KMS-11 (cell line): ENCODE measurements at regions not wholly inside any gene's neighbourhood (a gene's known extent, or its start where the extent isn't known, plus 50 kb on each side); places are given as distances from the start of the nearest gene placed in this dataset.

Experiments
- H2AFZ ChIP-seq: fragments of 200-600 bp; sonication (generic); 2 replicates; pipeline ENCODE4 v1.6.1; 2016; ENCODE audit warnings: antibody characterized with exemption, mixed run types, low read depth
- H3K27ac ChIP-seq: fragments of 200-600 bp; sonication (generic); 2 replicates; pipeline ENCODE4 v1.6.1; 2016; ENCODE audit warnings: mild to moderate bottlenecking, mixed run types
- H3K27me3 ChIP-seq: fragments of 200-600 bp; sonication (generic); 2 replicates; pipeline ENCODE4 v1.6.1; 2017; ENCODE audit warnings: mild to moderate bottlenecking, low read depth, mixed run types, moderate library complexity; ENCODE audit not compliant: insufficient read depth
- H3K36me3 ChIP-seq: fragments of 200-600 bp; sonication (generic); 2 replicates; pipeline ENCODE4 v1.6.1; 2017; ENCODE audit warnings: mild to moderate bottlenecking, mixed run types; ENCODE audit not compliant: insufficient read depth
- H3K4me1 ChIP-seq: fragments of 200-600 bp; sonication (generic); 2 replicates; pipeline ENCODE4 v1.6.1; 2016; ENCODE audit warnings: mild to moderate bottlenecking, low read depth, mixed run types; ENCODE audit not compliant: poor library complexity, severe bottlenecking
- H3K4me2 ChIP-seq: fragments of 200-600 bp; sonication (generic); 2 replicates; pipeline ENCODE4 v1.7.0; 2016; ENCODE audit warnings: mild to moderate bottlenecking, mixed run types
- H3K4me3 ChIP-seq: fragments of 200-600 bp; sonication (generic); IDR thresholded peaks from 2 replicates; pipeline ENCODE4 v1.6.1; 2017; ENCODE audit warnings: low read depth, low read length, mixed read lengths; ENCODE audit not compliant: insufficient read depth
- H3K79me2 ChIP-seq: fragments of 200-600 bp; sonication (generic); 2 replicates; pipeline ENCODE4 v1.6.1; 2016; ENCODE audit warnings: low read depth, mixed run types; ENCODE audit not compliant: insufficient read depth
- H3K9ac ChIP-seq: fragments of 200-600 bp; sonication (generic); 2 replicates; pipeline ENCODE4 v1.6.1; 2016; ENCODE audit warnings: mild to moderate bottlenecking, mixed run types
- H4K20me1 ChIP-seq: fragments of 200-600 bp; sonication (generic); 2 replicates; pipeline ENCODE4 v1.6.1; 2016; ENCODE audit warnings: mild to moderate bottlenecking, mixed run types; ENCODE audit not compliant: insufficient read depth
- TF ChIP-seq, protein P1 (sequence below): fragments of 200-600 bp; sonication (generic); conservative IDR thresholded peaks from 2 replicates; pipeline ENCODE4 v1.6.1; 2017; ENCODE audit warnings: low read depth, mild to moderate bottlenecking, antibody characterized with exemption, low read length, moderate library complexity, mixed read lengths

DNA sequence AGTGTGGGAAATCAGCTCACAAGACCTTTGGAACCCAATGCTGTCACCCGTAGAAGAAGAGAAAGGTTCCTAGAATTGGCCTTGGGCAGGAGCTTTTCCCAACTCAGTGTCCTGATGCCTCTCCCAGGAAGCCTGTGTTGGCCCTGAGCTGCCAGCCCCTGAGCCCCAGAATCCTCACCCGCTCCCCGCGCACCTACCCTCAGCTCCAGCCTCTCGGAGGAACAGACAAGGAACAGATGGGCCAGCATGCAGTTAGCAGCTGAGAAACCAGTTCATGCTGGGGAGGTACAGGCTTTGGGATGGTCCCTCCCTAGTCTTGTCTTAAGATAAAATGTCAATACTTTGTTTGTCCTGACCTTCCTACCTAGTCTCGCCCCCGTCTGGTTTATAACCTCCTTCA lies 121.9 kb upstream of the CDH4 start:
- no peak overlapping the region for H3K9ac ChIP-seq
- H3K4me2 ChIP-seq: no peak overlapping the region
- H3K27ac ChIP-seq: no peak overlapping the region
- TF ChIP-seq, protein P1, sequence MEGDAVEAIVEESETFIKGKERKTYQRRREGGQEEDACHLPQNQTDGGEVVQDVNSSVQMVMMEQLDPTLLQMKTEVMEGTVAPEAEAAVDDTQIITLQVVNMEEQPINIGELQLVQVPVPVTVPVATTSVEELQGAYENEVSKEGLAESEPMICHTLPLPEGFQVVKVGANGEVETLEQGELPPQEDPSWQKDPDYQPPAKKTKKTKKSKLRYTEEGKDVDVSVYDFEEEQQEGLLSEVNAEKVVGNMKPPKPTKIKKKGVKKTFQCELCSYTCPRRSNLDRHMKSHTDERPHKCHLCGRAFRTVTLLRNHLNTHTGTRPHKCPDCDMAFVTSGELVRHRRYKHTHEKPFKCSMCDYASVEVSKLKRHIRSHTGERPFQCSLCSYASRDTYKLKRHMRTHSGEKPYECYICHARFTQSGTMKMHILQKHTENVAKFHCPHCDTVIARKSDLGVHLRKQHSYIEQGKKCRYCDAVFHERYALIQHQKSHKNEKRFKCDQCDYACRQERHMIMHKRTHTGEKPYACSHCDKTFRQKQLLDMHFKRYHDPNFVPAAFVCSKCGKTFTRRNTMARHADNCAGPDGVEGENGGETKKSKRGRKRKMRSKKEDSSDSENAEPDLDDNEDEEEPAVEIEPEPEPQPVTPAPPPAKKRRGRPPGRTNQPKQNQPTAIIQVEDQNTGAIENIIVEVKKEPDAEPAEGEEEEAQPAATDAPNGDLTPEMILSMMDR: no peak
- no peaks in the 10 kb centered on the region for H3K79me2 ChIP-seq
- no peak overlapping the region for H2AFZ ChIP-seq
- peaks cover 3% of the 10 kb centered on the region; the same call in 1 of the 2 replicates for H3K27me3 ChIP-seq
- no peaks in the 10 kb centered on the region for H3K4me1 ChIP-seq
- no peaks in the 10 kb centered on the region for H4K20me1 ChIP-seq
- no peak overlapping the region for H3K4me3 ChIP-seq
- no peaks in the 10 kb centered on the region for H3K36me3 ChIP-seq

GRCh38 chr20:61131944-61132343 lies 120.1 kb upstream of the CDH4 start:
- Histone ChIP-seq H3K4me3 (no peak overlapping the region), H3K27me3 (peaks cover 3% of the 10 kb centered on the region; the same call in 1 of the 2 replicates), H4K20me1 (no peaks in the 10 kb centered on the region), H3K27ac (no peak overlapping the region), H3K9ac (no peak overlapping the region), H2AFZ (no peak overlapping the region), H3K4me1 (no peaks in the 10 kb centered on the region), H3K4me2 (no peak overlapping the region), H3K36me3 (no peaks in the 10 kb centered on the region), H3K79me2 (no peaks in the 10 kb centered on the region)
- TF ChIP-seq, protein P1: no peak

GRCh38 chr20:61133611-61134010 lies 118.5 kb upstream of the CDH4 start:
- no peaks in the 10 kb centered on the region for H3K4me1 ChIP-seq
- no peaks in the 10 kb centered on the region for H3K36me3 ChIP-seq
- no peaks in the 10 kb centered on the region for H4K20me1 ChIP-seq
- peaks cover 3% of the 10 kb centered on the region; the same call in 1 of the 2 replicates for H3K27me3 ChIP-seq
- no peak overlapping the region for H3K9ac ChIP-seq
- H3K27ac ChIP-seq: no peak overlapping the region
- no peak overlapping the region for H2AFZ ChIP-seq
- H3K4me2 ChIP-seq: no peak overlapping the region
- TF ChIP-seq, protein P1: no peak
- no peaks in the 10 kb centered on the region for H3K79me2 ChIP-seq
- no peak overlapping the region for H3K4me3 ChIP-seq

- H3K4me3 ChIP-seq: no peak overlapping the region
- H3K27ac ChIP-seq: no peak overlapping the region
- no peaks in the 10 kb centered on the region; the same call in 1 of the 2 replicates for H3K27me3 ChIP-seq
- H4K20me1 ChIP-seq: no peaks in the 10 kb centered on the region
- H3K36me3 ChIP-seq: no peaks in the 10 kb centered on the region
- no peaks in the 10 kb centered on the region for H3K4me1 ChIP-seq
- no peak overlapping the region for H3K4me2 ChIP-seq
- H3K9ac ChIP-seq: no peak overlapping the region
- H3K79me2 ChIP-seq: no peaks in the 10 kb centered on the region
- TF ChIP-seq, protein P1: no peak
- no peak overlapping the region for H2AFZ ChIP-seq
These were observed 117.6 kb upstream of the CDH4 start for GRCh38 chr20:61134296-61135030.
